Astrocyte (in vitro differentiated cells and primary cell): ENCODE measurements at regions not wholly inside any gene's neighbourhood (a gene's known extent, or its start where the extent isn't known, plus 50 kb on each side); places are given as distances from the start of the nearest gene placed in this dataset.

ENCODE experiments used
- DNase-seq: peaks from one replicate; pipeline ENCODE4 v3.0.0-alpha.2; 2010; ENCODE audit warnings: low read depth
- FAIRE-seq: peaks from 2 replicates; lab custom pipeline; 2011; peaks lifted over from hg19 to GRCh38; lab: Jason Lieb, UNC
- H2AFZ ChIP-seq: 2 replicates; pipeline ENCODE4 v1.6.0; 2012; ENCODE audit warnings: low read depth, low read length, inconsistent platforms
- H3K27ac ChIP-seq: 2 replicates; pipeline ENCODE4 v1.5.1; 2011; ENCODE audit warnings: low read depth, low read length, inconsistent platforms
- H3K27me3 ChIP-seq: 2 replicates; pipeline ENCODE4 v1.6.0; 2011; ENCODE audit warnings: low read length, inconsistent platforms; ENCODE audit not compliant: insufficient read depth
- H3K36me3 ChIP-seq: 2 replicates; pipeline ENCODE4 v1.5.1; 2011; ENCODE audit warnings: low read length, inconsistent platforms; ENCODE audit not compliant: insufficient read depth
- H3K4me1 ChIP-seq: 2 replicates; pipeline ENCODE4 v1.5.1; 2011; ENCODE audit warnings: low read length, inconsistent platforms; ENCODE audit not compliant: insufficient read depth
- H3K4me2 ChIP-seq: 2 replicates; pipeline ENCODE4 v1.6.0; 2012; ENCODE audit warnings: low read length, inconsistent platforms
- H3K4me3 ChIP-seq: 2 replicates; pipeline ENCODE4 v1.5.1; 2011; ENCODE audit warnings: low read depth, mild to moderate bottlenecking, low read length, inconsistent platforms; ENCODE audit not compliant: insufficient read depth
- H3K79me2 ChIP-seq: 2 replicates; pipeline ENCODE4 v1.6.0; 2012; ENCODE audit warnings: mild to moderate bottlenecking, low read length, inconsistent platforms; ENCODE audit not compliant: insufficient read depth
- H3K9ac ChIP-seq: 2 replicates; pipeline ENCODE4 v1.6.0; 2012; ENCODE audit warnings: mild to moderate bottlenecking, low read length, inconsistent platforms
- H3K9me3 ChIP-seq: 2 replicates; pipeline ENCODE4 v1.5.1; 2012; ENCODE audit warnings: low read depth, mild to moderate bottlenecking, low read length, inconsistent platforms; ENCODE audit not compliant: insufficient read depth
- H4K20me1 ChIP-seq: 2 replicates; pipeline ENCODE4 v1.6.0; 2012; ENCODE audit warnings: low read length, inconsistent platforms; ENCODE audit not compliant: insufficient read depth
- H3K27ac Mint-ChIP-seq: one replicate; pipeline ENCODE4 v1.8.0; 2021; ENCODE audit warnings: mild to moderate bottlenecking, mixed read lengths; ENCODE audit not compliant: unreplicated experiment
- H3K27me3 Mint-ChIP-seq: one replicate; pipeline ENCODE4 v1.8.0; 2021; ENCODE audit warnings: low read depth, mixed read lengths; ENCODE audit not compliant: unreplicated experiment
- H3K36me3 Mint-ChIP-seq: one replicate; pipeline ENCODE4 v1.8.0; 2021; ENCODE audit warnings: low read depth, mixed read lengths; ENCODE audit not compliant: unreplicated experiment
- H3K4me1 Mint-ChIP-seq: one replicate; pipeline ENCODE4 v1.8.0; 2021; ENCODE audit warnings: low read depth, mixed read lengths; ENCODE audit not compliant: unreplicated experiment
- H3K4me3 Mint-ChIP-seq: one replicate; pipeline ENCODE4 v1.8.0; 2021; ENCODE audit warnings: mild to moderate bottlenecking, moderate library complexity, mixed read lengths; ENCODE audit not compliant: unreplicated experiment
- H3K9me3 Mint-ChIP-seq: one replicate; pipeline ENCODE4 v1.8.0; 2021; ENCODE audit warnings: mild to moderate bottlenecking, mixed read lengths; ENCODE audit not compliant: unreplicated experiment
- CTCF ChIP-seq: IDR thresholded peaks from 2 replicates; pipeline ENCODE4 v1.5.1; 2011; ENCODE audit warnings: low read depth, mild to moderate bottlenecking, inconsistent platforms, low read length, moderate library complexity; ENCODE audit not compliant: insufficient read depth
- EZH2 ChIP-seq: IDR thresholded peaks from 2 replicates; pipeline ENCODE4 v1.6.1; 2012; ENCODE audit warnings: mild to moderate bottlenecking, low read length, inconsistent platforms; ENCODE audit not compliant: insufficient read depth

- Histone ChIP-seq H3K27me3 (no peaks in the 10 kb centered on the region), H3K79me2 (no peaks in the 10 kb centered on the region), H2AFZ (no peak overlapping the region), H3K4me1 (no peaks in the 10 kb centered on the region), H3K4me3 (no peak overlapping the region), H3K9me3 (no peaks in the 10 kb centered on the region), H3K27ac (peak overlapping the region; percentile 19), H3K4me2 (no peak overlapping the region), H4K20me1 (no peaks in the 10 kb centered on the region), H3K36me3 (no peaks in the 10 kb centered on the region), H3K9ac (no peak overlapping the region)
- Mint-ChIP-seq H3K4me1 (peaks cover 5% of the 10 kb centered on the region), H3K27ac (peak overlapping the region; percentile 35), H3K27me3 (no peaks in the 10 kb centered on the region), H3K9me3 (peaks cover 3% of the 10 kb centered on the region), H3K4me3 (no peak overlapping the region), H3K36me3 (no peaks in the 10 kb centered on the region)
- TF ChIP-seq CTCF (no peak), EZH2 (no peak)
- FAIRE-seq, result no peak
- peak; percentile 55 for DNase-seq
These were observed 1452.6 kb downstream of the PCDH7 start for GRCh38 chr4:32172761-32173160.

- Mint-ChIP-seq H3K4me3 (no peak overlapping the region), H3K27ac (no peak overlapping the region), H3K9me3 (no peaks in the 10 kb centered on the region), H3K4me1 (no peaks in the 10 kb centered on the region), H3K27me3 (no peaks in the 10 kb centered on the region), H3K36me3 (no peaks in the 10 kb centered on the region)
- Histone ChIP-seq H2AFZ (no peak overlapping the region), H3K4me3 (no peak overlapping the region), H3K4me1 (no peaks in the 10 kb centered on the region), H3K36me3 (no peaks in the 10 kb centered on the region), H3K27me3 (no peaks in the 10 kb centered on the region), H4K20me1 (no peaks in the 10 kb centered on the region), H3K4me2 (no peak overlapping the region), H3K9ac (no peak overlapping the region), H3K27ac (no peak overlapping the region), H3K9me3 (no peaks in the 10 kb centered on the region), H3K79me2 (no peaks in the 10 kb centered on the region)
- FAIRE-seq (no peak), DNase-seq (no peak)
- no peak for TF ChIP-seq EZH2
- TF ChIP-seq CTCF, result no peak
These were observed 1459.9 kb downstream of the PCDH7 start for GRCh38 chr4:32180086-32180485.

- no peak overlapping the region for H3K27ac Mint-ChIP-seq
- Histone ChIP-seq H3K36me3 (no peaks in the 10 kb centered on the region), H3K4me1 (no peaks in the 10 kb centered on the region), H3K9ac (no peak overlapping the region), H3K4me2 (no peak overlapping the region), H2AFZ (no peak overlapping the region), H3K4me3 (no peak overlapping the region), H3K79me2 (no peaks in the 10 kb centered on the region), H3K9me3 (no peaks in the 10 kb centered on the region), H3K27me3 (no peaks in the 10 kb centered on the region), H4K20me1 (no peaks in the 10 kb centered on the region), H3K27ac (no peak overlapping the region)
- H3K4me3 Mint-ChIP-seq, result no peak overlapping the region
- H3K36me3 Mint-ChIP-seq, result no peaks in the 10 kb centered on the region
- no peaks in the 10 kb centered on the region for H3K9me3 Mint-ChIP-seq
- H3K27me3 Mint-ChIP-seq, result no peaks in the 10 kb centered on the region
- DNase-seq (no peak), FAIRE-seq (no peak)
- TF ChIP-seq EZH2 (no peak), CTCF (no peak)
- H3K4me1 Mint-ChIP-seq, result no peaks in the 10 kb centered on the region
These were observed 1464.0 kb downstream of the PCDH7 start for GRCh38 chr4:32184186-32184585.
